HG03575 (cell line): ENCODE measurements at regions not wholly inside any gene's neighbourhood (a gene's known extent, or its start where the extent isn't known, plus 50 kb on each side); places are given as distances from the start of the nearest gene placed in this dataset.
"Not testable (repeated sequence)": the region's sequence is repeated elsewhere in the genome, so short reads cannot be mapped to it uniquely, and the experiment has no call there.

ENCODE experiments used
- ATAC-seq: cut with Tn5 transposase; IDR thresholded peaks from one replicate; pipeline ENCODE4 v1.9.1; 2021; ENCODE audit not compliant: unreplicated experiment, insufficient number of reproducible peaks, low FRiP score; ENCODE audit errors: extremely low read depth

DNA sequence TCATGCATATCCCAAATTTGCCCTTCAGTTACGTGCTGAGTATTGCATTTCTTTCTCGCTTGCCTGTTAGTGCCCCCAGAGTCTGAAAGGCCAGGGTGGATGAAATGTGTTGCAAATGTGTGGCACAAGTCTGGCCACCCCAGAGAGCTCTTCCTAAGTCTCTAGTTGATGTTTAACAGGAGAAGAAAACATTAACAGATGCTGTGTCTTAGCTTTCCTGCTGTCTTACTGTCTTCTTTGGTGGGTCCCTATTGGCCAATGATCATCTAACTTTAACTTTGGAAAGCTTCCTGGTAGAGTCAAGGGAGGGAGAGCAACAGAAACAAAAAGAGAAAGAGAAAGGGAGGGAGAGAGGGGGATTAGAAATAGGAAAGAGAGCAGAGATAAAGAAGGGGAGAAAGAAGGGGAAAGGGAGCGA, 76.7 kb upstream of the P3H2 start:
- no peak for ATAC-seq

GRCh38 chr3:190194506-190194905, 73.8 kb upstream of the P3H2 start:
- no peak for ATAC-seq

- no peak for ATAC-seq
These were observed 72.5 kb upstream of the P3H2 start for GRCh38 chr3:190193210-190193609.

GRCh38 chr3:190192739-190193138, 72.0 kb upstream of the P3H2 start:
- no peak for ATAC-seq

DNA sequence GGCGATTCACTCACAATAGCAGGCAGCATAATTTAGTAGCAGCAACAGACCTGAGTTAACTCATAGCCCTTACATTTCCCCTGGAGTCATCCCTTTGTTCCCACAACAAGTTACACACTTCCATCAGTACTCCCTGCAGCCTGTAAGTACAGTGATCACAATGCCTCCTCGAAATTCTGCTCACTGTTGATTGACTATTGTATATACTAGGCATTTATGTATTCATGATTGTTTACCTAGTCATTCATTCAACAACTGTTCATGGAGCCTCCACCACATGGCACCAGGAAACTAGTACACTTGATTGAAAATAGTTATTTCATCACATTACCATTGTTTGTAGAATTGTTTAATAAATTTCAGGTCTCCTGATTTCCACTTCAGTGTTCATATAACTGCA, 71.4 kb upstream of the P3H2 start:
- ATAC-seq, result no peak

- ATAC-seq, result no peak
These were observed 67.5 kb upstream of the P3H2 start for GRCh38 chr3:190188197-190188596.

- no peak for ATAC-seq
These were observed 62.4 kb upstream of the P3H2 start for GRCh38 chr3:190183121-190183520.

DNA sequence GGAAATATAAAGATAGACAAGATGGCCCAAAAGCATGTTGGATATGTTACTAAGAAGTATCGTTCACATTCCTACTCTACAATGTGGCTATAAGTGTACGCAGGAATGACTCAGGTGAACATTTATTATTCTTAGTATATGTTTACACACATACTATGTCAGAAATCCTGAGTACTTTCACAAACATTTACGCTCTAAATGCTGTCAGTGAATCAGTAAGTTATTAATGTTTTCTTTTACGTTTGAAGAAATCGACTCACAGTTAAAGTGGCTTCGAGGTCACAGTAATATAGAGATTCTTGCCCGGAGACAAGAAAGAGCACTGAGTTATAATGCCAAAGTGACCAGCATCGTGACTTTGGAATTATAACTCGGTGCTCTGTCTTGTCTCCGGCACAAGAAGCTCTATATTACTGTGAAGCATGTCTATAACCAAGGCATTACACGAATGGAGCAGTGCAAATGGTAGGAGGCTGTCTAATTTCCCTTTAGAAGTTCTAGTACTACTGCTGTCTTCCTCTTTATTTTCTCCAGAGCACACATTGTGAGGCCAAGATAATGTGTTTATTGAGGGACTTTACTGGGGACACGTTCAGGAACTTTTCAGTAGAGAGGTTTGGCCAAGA, 61.8 kb upstream of the P3H2 start:
- ATAC-seq, result no peak

- ATAC-seq, result no peak
These were observed 59.6 kb upstream of the P3H2 start for GRCh38 chr3:190180268-190180667.

DNA sequence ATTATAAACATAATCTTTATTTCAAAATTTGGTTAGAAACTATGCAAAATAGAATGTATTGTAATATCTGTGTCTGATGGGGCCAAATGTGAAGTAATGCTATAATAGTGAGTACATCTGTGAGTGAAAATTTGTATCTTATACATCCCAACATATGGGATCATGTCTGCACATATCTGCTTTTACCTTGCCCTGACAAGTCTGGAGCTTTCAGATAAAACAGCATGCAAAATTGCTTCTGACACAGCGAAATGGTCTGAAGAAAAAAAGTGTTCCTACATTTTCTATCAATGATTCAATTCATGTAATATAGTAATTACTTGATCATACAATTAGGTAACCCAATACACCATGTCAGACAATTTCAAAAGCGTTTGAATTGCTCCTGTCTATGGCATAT, 58.1 kb upstream of the P3H2 start:
- ATAC-seq, result no peak

DNA sequence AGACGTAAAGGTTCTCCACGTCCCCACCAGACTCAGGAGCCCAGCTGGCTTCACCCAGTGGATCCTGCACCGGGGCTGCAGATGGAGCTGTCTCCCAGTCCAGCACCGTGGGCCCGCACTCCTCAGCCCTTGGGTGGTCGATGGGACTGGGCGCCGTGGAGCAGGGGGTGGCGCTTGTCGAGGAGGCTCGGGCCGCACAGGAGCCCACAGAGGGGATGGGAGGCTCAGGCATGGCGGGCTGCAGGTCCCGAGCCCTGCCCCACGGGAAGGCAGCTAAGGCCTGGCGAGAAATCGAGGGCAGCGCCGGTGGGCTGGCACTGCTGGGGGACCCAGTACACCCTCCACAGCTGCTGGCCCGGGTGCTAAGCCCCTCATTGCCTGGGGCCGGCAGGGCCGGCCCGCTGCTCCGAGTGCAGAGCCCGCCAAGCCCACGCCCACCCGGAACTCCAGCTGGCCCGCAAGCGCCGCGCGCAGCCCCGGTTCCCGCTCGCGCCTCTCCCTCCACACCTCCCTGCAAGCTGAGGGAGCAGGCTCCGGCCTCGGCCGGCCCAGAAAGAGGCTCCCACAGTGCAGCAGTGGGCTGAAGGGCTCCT, 56.3 kb upstream of the P3H2 start:
- ATAC-seq, result not testable (repeated sequence)

GRCh38 chr3:190176106-190176505, 55.4 kb upstream of the P3H2 start:
- not testable (repeated sequence) for ATAC-seq

DNA sequence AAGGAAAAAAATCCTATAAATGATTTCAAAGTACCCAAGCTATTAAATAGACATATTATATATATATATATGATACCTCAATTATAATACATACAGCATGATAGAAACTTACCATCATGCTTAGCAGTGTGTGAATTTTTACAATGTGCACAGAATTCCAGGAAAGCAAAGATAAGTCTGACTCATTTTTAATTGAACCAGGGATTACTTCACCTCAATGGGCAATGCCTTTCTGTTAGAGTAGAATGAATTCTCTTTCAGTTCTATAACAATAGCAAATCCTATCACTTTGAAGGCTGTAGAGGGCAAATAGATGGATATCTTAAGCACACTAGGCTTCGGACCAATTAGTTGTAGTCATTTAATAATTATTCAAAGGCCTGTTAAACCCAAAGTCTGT, 54.8 kb upstream of the P3H2 start:
- no peak for ATAC-seq

DNA sequence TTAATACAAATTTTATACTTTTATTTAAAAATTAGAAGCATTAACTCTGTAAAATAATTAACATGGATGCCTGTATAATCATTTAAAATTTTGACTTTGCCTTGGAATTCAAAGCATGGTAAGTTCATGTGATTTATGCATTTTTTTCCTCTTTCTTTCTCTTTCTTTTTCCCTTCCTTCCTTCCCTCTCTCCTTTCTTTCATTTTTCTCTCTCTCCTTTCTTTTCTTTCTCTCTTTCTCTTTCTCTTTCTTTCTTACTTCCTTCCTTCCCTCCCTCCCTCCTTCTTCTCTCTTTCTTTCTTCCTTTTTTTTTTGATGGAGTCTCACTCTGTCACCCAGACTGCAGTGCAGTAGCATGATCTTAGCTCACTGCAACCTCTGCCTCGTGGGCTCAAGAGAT, 53.8 kb upstream of the P3H2 start:
- no peak for ATAC-seq

DNA sequence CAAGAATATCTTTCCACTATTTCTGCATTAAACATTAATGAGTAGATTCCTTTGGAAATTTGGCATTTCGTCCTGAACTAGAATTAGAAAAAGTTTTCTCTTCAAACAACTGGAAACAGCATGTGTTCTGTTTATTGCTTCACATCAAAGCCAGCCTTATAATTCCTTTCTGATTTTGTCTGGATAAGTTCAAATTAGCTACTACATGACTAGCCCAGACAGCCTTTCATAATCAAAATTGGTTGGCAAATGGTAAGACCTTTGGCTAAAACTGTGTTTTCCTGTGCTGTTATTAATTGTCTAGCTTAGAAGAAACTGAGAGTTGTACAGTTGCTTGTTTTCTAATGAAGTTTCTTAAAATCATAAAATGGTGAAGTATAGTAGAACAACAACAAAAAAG, 52.7 kb upstream of the P3H2 start:
- no peak for ATAC-seq

GRCh38 chr3:190172751-190173150, 52.1 kb upstream of the P3H2 start:
- ATAC-seq, result no peak
